A172 (cell line): ENCODE measurements at regions not wholly inside any gene's neighbourhood (a gene's known extent, or its start where the extent isn't known, plus 50 kb on each side); places are given as distances from the start of the nearest gene placed in this dataset.
"Not testable (repeated sequence)": the region's sequence is repeated elsewhere in the genome, so short reads cannot be mapped to it uniquely, and the experiment has no call there.

Source experiments
- DNase-seq: peaks from one replicate; pipeline ENCODE4 v3.0.0-alpha.2; 2015; ENCODE audit warnings: low spot score

- no peak for DNase-seq
Measured at GRCh38 chr5:98200726-98201541, 572.5 kb upstream of the RGMB start.

GRCh38 chr5:98204798-98205197 lies 568.7 kb upstream of the RGMB start:
- no peak for DNase-seq

GRCh38 chr5:98205691-98206461 lies 567.6 kb upstream of the RGMB start:
- peak; percentile 22 for DNase-seq

- DNase-seq = no peak
Measured at GRCh38 chr5:98206566-98206965, 566.9 kb upstream of the RGMB start.

- DNase-seq = no peak
Measured at GRCh38 chr5:98209418-98209817, 564.0 kb upstream of the RGMB start.

GRCh38 chr5:98214240-98215051 lies 559.0 kb upstream of the RGMB start:
- peak; percentile 83 for DNase-seq

GRCh38 chr5:98217138-98217537 lies 556.3 kb upstream of the RGMB start:
- no peak for DNase-seq

GRCh38 chr5:98218838-98219237 lies 554.6 kb upstream of the RGMB start:
- DNase-seq = no peak

- no peak for DNase-seq
Measured at GRCh38 chr5:98227489-98227888, 546.0 kb upstream of the RGMB start.

GRCh38 chr5:98231089-98231488 lies 542.4 kb upstream of the RGMB start:
- DNase-seq = no peak

GRCh38 chr5:98237794-98238193 lies 535.7 kb upstream of the RGMB start:
- not testable (repeated sequence) for DNase-seq

GRCh38 chr5:98243972-98244371 lies 529.5 kb upstream of the RGMB start:
- no peak for DNase-seq

GRCh38 chr5:98248949-98249348 lies 524.5 kb upstream of the RGMB start:
- peak; percentile 81 for DNase-seq

- DNase-seq = no peak
Measured at GRCh38 chr5:98258939-98259338, 514.5 kb upstream of the RGMB start.

GRCh38 chr5:98259595-98259994 lies 513.9 kb upstream of the RGMB start:
- DNase-seq = no peak

GRCh38 chr5:98263084-98263483 lies 510.4 kb upstream of the RGMB start:
- DNase-seq = no peak

- DNase-seq = no peak
Measured at GRCh38 chr5:98268162-98268860, 505.2 kb upstream of the RGMB start.

GRCh38 chr5:98275980-98276379 lies 497.5 kb upstream of the RGMB start:
- no peak for DNase-seq

- no peak for DNase-seq
Measured at GRCh38 chr5:98282521-98282920, 490.9 kb upstream of the RGMB start.

GRCh38 chr5:98292496-98292895 lies 481.0 kb upstream of the RGMB start:
- DNase-seq = no peak

- peak; percentile 29 for DNase-seq
Measured at GRCh38 chr5:98296426-98296825, 477.0 kb upstream of the RGMB start.

- no peak for DNase-seq
Measured at GRCh38 chr5:98299435-98299834, 474.0 kb upstream of the RGMB start.
